DMS53 treated with DMSO at 0.1 percent for 48 hours (cell line): ENCODE measurements at regions not wholly inside any gene's neighbourhood (a gene's known extent, or its start where the extent isn't known, plus 50 kb on each side); places are given as distances from the start of the nearest gene placed in this dataset.

Experiments used
- DNase-seq: peaks from one replicate; lab custom pipeline; 2025; ENCODE audit not compliant: unreplicated experiment; lab: John Stamatoyannopoulos, UW

DNA sequence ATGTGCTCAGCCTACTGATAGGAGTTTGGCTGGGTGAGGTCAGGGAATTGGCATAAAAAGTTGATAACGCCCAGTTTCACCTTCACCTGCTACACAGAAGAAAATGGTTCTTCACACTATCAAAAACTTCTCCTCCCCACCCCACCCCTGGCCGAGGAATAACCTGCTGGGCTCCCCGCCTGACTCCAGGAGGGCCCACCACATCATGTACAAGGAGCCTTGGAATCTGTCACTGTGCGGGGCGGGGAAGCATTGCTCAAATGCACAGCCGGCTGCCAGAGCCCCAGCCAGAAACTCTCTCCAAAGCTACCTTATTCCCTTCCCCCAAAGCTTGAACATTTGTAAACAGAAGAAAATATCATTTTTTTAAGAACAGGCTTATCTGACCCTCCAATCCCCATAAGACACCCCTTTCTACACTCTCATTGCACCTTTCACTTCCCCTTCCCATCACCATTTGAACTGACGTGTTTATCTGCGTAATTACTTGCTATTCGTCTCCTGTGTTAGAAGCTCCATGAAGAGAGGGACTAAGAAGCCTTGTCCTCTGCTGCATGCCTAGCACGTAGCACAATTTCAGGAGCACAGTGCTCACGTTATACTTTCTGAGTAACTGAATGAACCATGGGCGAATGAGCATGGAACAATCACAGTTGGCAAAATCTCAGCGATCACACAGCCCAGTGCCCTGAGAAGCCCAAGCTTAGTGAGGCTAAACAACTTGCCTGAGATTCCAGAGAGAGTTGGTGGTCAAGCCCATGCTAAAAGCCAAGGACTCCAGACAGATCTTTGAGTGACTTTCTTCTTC, 82.9 kb downstream of the HES1 start:
- no peak for DNase-seq

- no peak for DNase-seq
These were observed 84.0 kb downstream of the HES1 start for GRCh38 chr3:194219826-194220410.

GRCh38 chr3:194220901-194221326, 85.0 kb downstream of the HES1 start:
- no peak for DNase-seq

DNA sequence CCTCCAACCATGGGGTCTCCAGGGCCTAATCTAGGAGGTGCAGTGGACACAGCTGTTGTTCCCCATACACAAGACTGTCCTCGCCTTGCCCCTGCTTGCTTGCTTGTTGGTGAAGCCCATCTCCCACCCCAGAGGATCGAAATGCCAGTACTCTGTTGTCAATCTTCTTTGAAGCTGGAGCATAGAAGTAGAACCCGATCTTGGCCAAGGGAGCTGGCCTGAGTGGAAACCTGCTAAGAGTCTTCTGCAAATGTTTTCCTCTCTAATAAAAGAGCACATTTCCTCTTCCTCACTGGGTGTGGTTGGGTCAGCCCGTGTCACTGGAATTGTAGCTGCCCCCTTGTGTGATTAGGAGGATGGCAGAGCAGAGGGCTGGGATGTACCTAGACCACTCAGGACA, 85.4 kb downstream of the HES1 start:
- DNase-seq, result no peak

GRCh38 chr3:194223951-194224350, 88.0 kb downstream of the HES1 start:
- DNase-seq, result no peak

- no peak for DNase-seq
These were observed 88.8 kb downstream of the HES1 start for GRCh38 chr3:194224471-194225417.

DNA sequence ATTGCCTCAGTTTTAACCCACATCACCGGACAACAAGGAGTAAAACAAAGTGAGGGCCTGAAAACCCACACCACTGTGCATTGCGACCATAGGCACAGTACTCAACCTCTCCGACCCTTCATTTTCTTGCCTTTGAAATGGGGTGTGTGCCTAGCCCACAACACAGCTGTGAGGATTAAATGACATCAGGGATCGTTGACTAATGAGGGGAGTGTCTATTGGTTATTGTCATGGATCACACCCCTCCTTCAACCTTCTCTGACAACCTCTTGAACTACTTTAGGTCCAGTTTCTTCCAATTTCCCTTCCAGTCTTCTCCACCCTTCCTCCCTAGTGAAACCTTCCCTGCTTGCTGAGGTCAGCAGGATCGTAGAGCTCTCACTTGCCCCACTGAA, 89.5 kb downstream of the HES1 start:
- no peak for DNase-seq

DNA sequence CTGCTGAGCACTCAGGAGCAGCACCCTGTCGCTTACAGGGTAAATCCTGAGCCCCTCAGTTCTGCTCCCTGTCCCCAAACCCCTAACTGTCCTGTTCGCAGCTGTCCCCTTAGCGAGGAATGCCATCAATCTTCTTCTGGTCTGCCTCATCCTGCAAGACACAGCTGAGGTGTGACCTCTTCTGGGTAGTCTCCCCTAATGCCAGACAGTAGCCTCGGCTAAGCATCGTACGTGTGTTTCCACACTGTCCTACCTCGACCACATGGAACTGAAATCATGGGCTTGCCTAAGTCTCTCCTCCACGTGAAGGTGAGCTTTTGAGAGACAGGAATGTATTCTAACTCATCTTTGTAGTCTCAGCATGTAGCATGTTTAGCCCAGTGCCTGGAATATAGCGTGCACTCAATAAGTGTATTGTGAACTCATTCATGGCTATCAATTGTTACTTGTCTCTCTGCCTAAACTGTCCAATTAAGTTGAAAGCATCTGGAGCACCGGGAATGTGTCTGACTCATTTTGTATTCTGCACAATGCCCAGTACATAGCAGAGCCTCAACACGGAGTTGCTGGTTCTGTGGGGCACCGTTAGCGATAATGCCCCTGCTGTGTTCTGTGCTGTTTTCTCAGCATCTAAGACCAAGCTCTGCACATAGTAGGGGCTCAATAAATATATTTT, 90.2 kb downstream of the HES1 start:
- no peak for DNase-seq

- no peak for DNase-seq
These were observed 96.2 kb downstream of the HES1 start for GRCh38 chr3:194231929-194232832.

GRCh38 chr3:194233150-194233549, 97.2 kb downstream of the HES1 start:
- no peak for DNase-seq

- no peak for DNase-seq
These were observed 99.2 kb downstream of the HES1 start for GRCh38 chr3:194235160-194235559.

DNA sequence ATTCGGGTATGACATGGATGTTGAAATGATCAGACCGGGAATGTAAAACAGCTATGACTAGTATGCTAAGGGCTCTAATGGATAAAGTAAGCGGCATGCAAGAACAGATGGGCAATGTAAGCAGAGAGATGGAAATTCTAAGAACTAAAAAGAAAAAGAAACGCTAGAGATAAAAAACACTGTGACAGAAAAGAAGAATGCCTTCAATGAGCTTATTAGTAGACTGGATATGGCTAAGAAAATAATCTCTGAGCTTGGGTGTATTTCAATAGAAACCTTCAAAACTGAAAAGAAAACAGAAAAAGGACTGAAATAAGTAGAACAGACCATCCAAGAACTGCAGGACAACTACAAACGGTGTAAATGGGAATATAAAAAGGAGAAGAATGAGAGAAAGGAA, 101.2 kb downstream of the HES1 start:
- DNase-seq, result no peak

DNA sequence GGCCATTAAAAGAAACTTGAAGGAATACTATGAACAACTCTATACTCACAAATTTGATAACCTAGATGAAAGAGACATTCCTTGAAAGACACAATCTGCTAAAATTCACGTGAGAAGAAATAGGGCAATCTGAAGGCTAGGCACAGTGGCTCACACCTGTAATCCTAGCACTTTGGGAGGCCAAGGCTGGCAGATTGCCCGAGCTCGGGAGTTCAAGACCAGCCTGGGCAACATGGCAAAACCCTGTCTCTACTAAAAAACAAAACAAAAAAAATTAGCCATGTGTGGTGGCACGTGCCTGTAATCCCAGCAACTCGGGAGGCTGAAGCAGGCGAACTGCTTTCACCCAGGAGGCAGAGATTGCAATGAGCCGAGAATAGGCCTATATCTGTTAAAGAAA, 104.8 kb downstream of the HES1 start:
- no peak for DNase-seq

DNA sequence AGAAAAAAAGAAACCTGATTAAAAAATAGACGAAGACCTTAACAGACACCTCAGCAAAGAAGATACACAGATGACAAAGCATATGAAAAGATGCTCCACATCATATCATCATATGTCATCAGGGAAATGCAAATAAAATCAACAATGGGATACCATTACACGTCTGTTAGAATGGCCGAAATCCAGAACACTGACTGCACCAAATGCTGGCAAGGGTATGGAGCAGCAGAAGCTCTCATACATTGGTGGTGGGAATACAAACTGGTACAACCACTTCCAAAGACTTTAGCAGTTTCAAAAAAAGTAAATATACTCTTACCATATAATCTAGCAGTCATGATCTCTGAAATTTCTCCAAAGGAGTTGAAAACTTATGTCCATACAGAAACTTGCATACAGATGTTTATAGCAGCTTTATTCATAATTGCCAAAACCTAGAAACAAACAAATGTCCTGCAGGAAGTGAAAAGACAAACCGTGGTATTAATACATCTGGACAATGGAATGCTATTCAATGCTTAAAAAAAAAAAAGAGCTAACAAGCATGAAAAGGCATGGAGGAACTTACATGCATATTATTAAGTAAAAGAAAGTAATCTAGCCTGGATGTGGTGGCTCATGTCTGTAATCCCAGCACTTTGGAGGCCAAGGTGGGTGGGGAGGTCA, 107.4 kb downstream of the HES1 start:
- DNase-seq, result no peak

GRCh38 chr3:194244167-194244566, 107.0 kb downstream of the CPN2 start:
- DNase-seq, result no peak

- DNase-seq, result no peak
These were observed 105.7 kb downstream of the CPN2 start for GRCh38 chr3:194245474-194245873.

- DNase-seq, result no peak
These were observed 105.1 kb downstream of the CPN2 start for GRCh38 chr3:194245975-194246561.

- no peak for DNase-seq
These were observed 104.3 kb downstream of the CPN2 start for GRCh38 chr3:194246709-194247349.

DNA sequence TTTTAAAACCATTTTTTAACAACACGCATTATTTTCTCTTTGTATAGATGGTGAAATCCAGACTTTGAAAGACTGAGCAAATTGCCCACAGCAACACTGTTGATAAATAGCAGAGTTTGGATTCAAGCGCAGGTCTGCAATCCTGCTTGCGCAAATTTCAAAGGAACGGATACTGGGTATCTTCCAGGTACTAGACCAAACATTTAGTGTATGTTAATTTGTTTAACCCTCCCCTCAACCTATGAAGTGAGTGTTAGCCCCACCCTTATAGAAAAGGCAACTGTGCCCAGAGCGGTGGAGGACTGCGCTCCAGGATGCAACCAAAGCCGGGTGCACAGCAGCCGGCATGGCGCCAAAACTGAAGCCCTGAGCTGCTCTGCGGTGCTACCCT, 103.8 kb downstream of the CPN2 start:
- no peak for DNase-seq
